Stimulated activated naive CD8-positive, alpha-beta T cell treated with anti-CD3 and anti-CD28 coated beads, Interleukin-15, amount 100 ng/mL, for 72 hours (primary cell): ENCODE measurements at regions not wholly inside any gene's neighbourhood (a gene's known extent, or its start where the extent isn't known, plus 50 kb on each side); places are given as distances from the start of the nearest gene placed in this dataset.

ENCODE experiments used
- ATAC-seq: fragments of 150-1000 bp; cut with Tn5 transposase; 2 replicates; pipeline ENCODE4 v1.10.0; 2021; ENCODE audit warnings: mild to moderate bottlenecking, moderate library complexity
- DNase-seq, 2 donors: peaks; one replicate each; pipeline ENCODE4 v3.0.0; 2021 to 2022
- H3K27ac Mint-ChIP-seq, 2 donors: one replicate each; pipeline ENCODE4 v1.8.0; 2022; ENCODE audit warnings: mild to moderate bottlenecking in 2 of 2, mixed read lengths in 2 of 2, moderate library complexity in 2 of 2
- H3K27me3 Mint-ChIP-seq: one replicate; pipeline ENCODE4 v1.8.0; 2022; ENCODE audit warnings: mixed read lengths
- H3K4me1 Mint-ChIP-seq: one replicate; pipeline ENCODE4 v1.8.0; 2022; ENCODE audit warnings: mild to moderate bottlenecking, mixed read lengths
- H3K4me3 Mint-ChIP-seq, 2 donors: one replicate each; pipeline ENCODE4 v1.8.0; 2022; ENCODE audit warnings: mild to moderate bottlenecking in 2 of 2, mixed read lengths in 2 of 2, moderate library complexity in 1 of 2
- H3K9me3 Mint-ChIP-seq, 2 donors: one replicate each; pipeline ENCODE4 v1.8.0; 2022; ENCODE audit warnings: mixed read lengths in 2 of 2

- Mint-ChIP-seq H3K4me3 (no peak overlapping the region), H3K27me3 (no peaks in the 10 kb centered on the region), H3K9me3 (no peaks in the 10 kb centered on the region), H3K4me1 (no peaks in the 10 kb centered on the region), H3K27ac (no peak overlapping the region)
- DNase-seq (no peak), ATAC-seq (no peak)
Measured at GRCh38 chr3:14346642-14347041, 55.8 kb upstream of the SLC6A6 start.

DNA sequence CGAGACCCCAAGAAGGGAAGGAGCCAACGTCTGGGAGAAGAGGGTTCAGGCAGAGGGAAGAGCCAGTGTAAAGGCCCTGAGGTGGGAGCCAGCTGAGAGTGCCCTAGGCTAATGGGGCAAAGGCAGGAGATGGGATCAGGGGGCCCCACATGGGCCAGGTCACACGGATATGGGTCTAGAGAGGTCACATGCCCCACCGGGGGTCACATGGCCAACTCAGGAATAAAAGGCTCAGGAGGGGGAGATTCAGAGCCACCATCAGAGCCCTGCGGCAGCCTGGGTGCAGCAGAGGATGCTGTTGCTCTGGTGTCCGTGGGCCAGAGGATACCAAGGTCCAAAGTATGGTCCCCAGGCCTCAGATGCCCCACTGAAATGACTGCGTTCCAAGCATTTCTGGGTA is 55.3 kb upstream of the SLC6A6 start:
- H3K4me3 Mint-ChIP-seq = no peak overlapping the region
- no peaks in the 10 kb centered on the region for H3K9me3 Mint-ChIP-seq
- H3K4me1 Mint-ChIP-seq = no peaks in the 10 kb centered on the region
- no peak overlapping the region for H3K27ac Mint-ChIP-seq
- DNase-seq (no peak), ATAC-seq (no peak)
- no peaks in the 10 kb centered on the region for H3K27me3 Mint-ChIP-seq

GRCh38 chr3:14351617-14352001 is 50.8 kb upstream of the SLC6A6 start:
- no peak for ATAC-seq
- Mint-ChIP-seq H3K4me3 (no peak overlapping the region), H3K9me3 (no peaks in the 10 kb centered on the region), H3K4me1 (no peaks in the 10 kb centered on the region), H3K27ac (no peak overlapping the region), H3K27me3 (no peaks in the 10 kb centered on the region)
- no peak for DNase-seq

DNA sequence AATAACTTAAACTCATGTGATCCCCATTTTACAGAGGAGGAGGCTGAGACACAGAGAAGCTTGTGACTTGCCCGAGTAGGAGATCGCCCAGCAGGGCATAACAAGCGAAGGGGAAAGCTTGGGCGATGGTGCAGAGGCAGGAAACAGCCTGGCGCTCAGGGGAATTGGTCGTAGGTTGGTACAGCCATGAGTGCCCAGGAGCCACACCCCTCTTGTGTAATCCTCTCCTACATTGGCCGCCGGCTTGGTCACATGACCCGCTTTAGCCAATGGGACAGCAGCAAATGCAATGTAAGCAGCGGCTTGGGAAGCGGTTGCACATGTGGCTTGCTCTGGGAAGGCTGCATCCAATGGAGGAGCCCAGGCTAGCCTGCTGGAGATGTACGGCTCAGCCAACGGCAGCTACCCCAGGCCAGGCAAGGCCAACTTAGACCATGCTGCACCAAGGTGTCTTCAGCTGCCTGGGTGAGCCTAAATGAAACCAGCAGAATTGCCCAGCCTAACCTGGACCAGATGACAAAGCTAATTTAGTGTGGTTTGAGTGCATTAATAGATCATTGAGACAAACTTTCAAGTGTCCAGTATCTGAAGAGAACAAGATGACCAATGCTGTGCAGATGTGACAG is 50.3 kb upstream of the SLC6A6 start:
- no peaks in the 10 kb centered on the region for H3K27me3 Mint-ChIP-seq
- no peaks in the 10 kb centered on the region for H3K9me3 Mint-ChIP-seq
- DNase-seq (no peak), ATAC-seq (no peak)
- no peak overlapping the region for H3K27ac Mint-ChIP-seq
- H3K4me3 Mint-ChIP-seq = no peak overlapping the region
- no peaks in the 10 kb centered on the region for H3K4me1 Mint-ChIP-seq
